Panc1 (cell line): ENCODE measurements at regions not wholly inside any gene's neighbourhood (a gene's known extent, or its start where the extent isn't known, plus 50 kb on each side); places are given as distances from the start of the nearest gene placed in this dataset.

ENCODE experiments used
- ATAC-seq: fragments of 200-7000 bp; cut with Tn5 transposase; 2 replicates; pipeline ENCODE4 v1.9.1; 2020; ENCODE audit warnings: mild to moderate bottlenecking, moderate library complexity
- BruUV-seq: library from RNA; stranded (reverse); fragments of 400-500 nt; replicated peaks from 2 replicates; lab custom pipeline; 2021; lab: Mats Ljungman, UMichigan
- CTCF ChIA-PET: fragments of 300-600 bp; sonication (Branson Sonifier 250); formaldehyde crosslinking; loops from one replicate; lab custom pipeline; 2022; ENCODE audit warnings: antibody characterized with exemption; lab: Charles Lee
- POLR2A ChIA-PET: fragments of 300-600 bp; sonication (Branson Sonifier 250); formaldehyde crosslinking; loops from one replicate; lab custom pipeline; 2022; ENCODE audit warnings: antibody characterized with exemption; lab: Charles Lee
- DNase-seq: peaks from one replicate; pipeline ENCODE4 v3.0.0-alpha.2; 2010; ENCODE audit warnings: low read depth, low spot score
- H3K27ac ChIP-seq: 2 replicates; pipeline ENCODE4 v1.5.1; 2011; ENCODE audit warnings: mild to moderate bottlenecking, low read length, inconsistent platforms
- H3K27me3 ChIP-seq: fragments of 200-500 bp; sonication (Bioruptor generic); 2 replicates; pipeline ENCODE4 v1.6.0; 2014; ENCODE audit warnings: low read length, inconsistent platforms; ENCODE audit not compliant: control insufficient read depth, insufficient read depth
- H3K36me3 ChIP-seq: fragments of 200-500 bp; sonication (Bioruptor generic); 2 replicates; pipeline ENCODE4 v1.5.1; 2014; ENCODE audit warnings: inconsistent platforms, mild to moderate bottlenecking, low read length, moderate library complexity; ENCODE audit not compliant: control insufficient read depth, insufficient read depth
- H3K4me1 ChIP-seq: 2 replicates; pipeline ENCODE4 v1.5.1; 2011; ENCODE audit warnings: inconsistent platforms, mild to moderate bottlenecking, low read length, moderate library complexity; ENCODE audit not compliant: control insufficient read depth, insufficient read depth
- H3K4me3 ChIP-seq, 2 experiments: 2 replicates each; pipeline ENCODE4 v1.5.1; 2011 to 2012; ENCODE audit warnings: low read depth in 2 of 2, low read length in 2 of 2, mild to moderate bottlenecking in 2 of 2, inconsistent platforms in 1 of 2, moderate library complexity in 1 of 2
- H3K9me3 ChIP-seq: fragments of 200-500 bp; sonication (Bioruptor generic); 2 replicates; pipeline ENCODE4 v1.5.1; 2014; ENCODE audit warnings: low read depth, mild to moderate bottlenecking, inconsistent platforms, low read length, moderate library complexity; ENCODE audit not compliant: control insufficient read depth, insufficient read depth
- POLR2AphosphoS5 ChIP-seq: IDR thresholded peaks from 2 replicates; pipeline ENCODE4 v1.6.1; 2012; ENCODE audit warnings: mild to moderate bottlenecking, low read depth, low read length, moderate library complexity
- SIN3A ChIP-seq: IDR thresholded peaks from 2 replicates; pipeline ENCODE4 v1.6.1; 2012; ENCODE audit warnings: low read depth, mild to moderate bottlenecking, low read length, moderate library complexity, borderline replicate concordance; ENCODE audit not compliant: insufficient read depth
- TCF7L2 ChIP-seq: IDR thresholded peaks from 2 replicates; pipeline ENCODE4 v1.6.1; 2011; ENCODE audit warnings: mild to moderate bottlenecking, low read depth, low read length, inconsistent platforms
- in situ Hi-C: cut with HindIII; loops from 2 replicates; pipeline ENCODE4 v1.10.0; 2016; ENCODE audit warnings: low sequenced_read_pairs, low pct_unique_long_range_greater_than_20kb
- intact Hi-C: fragments of 100-400 bp; cut with micrococcal nuclease; formaldehyde crosslinking; loops from one replicate; pipeline ENCODE4 v1.10.0; 2022; ENCODE audit not compliant: unreplicated experiment
- TF ChIP-seq, protein P1 (sequence below), 2 experiments: IDR thresholded peaks; 2 replicates each; pipeline ENCODE4 v1.6.1; 2011 to 2012; ENCODE audit warnings: low read depth in 2 of 2, control low read depth in 1 of 2, low read length in 1 of 2, mild to moderate bottlenecking in 1 of 2, moderate library complexity in 1 of 2; ENCODE audit not compliant: insufficient read depth in 1 of 2
- TF ChIP-seq, protein P2 (sequence below): fragments of 450-650 bp; IDR thresholded peaks from 2 replicates; pipeline ENCODE4 v1.5.1; 2017; ENCODE audit warnings: mild to moderate bottlenecking

DNA sequence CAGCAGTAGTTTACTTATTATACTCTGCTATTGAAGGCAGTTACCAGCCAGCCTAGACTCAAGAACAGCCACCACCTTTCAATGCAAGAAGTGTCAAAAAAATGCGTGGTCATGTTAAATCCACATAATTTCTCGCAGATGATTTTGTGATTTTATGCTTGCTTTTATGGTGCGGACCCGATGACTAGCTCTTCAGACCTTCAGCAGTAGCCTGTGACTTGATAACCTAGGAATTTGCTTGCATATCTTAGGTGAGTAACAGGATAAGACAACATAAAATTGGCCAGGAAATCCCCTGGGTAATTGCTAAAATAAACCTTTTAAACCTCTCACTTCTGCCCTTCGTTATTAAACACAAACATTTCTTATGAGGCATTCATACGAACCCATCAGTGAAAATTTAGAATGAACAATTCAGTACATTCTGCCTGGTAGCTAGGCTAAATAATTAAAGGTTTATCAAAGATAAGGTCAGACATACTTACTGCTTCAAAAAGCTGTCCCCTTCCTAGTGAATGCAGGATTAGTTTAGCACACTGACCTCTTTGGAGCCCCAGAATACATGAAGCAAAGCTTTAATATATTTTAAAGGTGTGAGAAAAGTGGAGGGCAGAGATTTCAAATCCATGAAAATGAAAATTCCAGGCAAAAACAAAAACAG, 798.8 kb downstream of the OTOL1 start:
- ChIA-PET CTCF (interaction anchor here (0.7 kb wide), 1 partner anchor 226 kb away, joined by 3 read pairs; no protein-coding TSS in a partner anchor), POLR2A (no interaction called here)
- intact Hi-C loops (no loop called here), in situ Hi-C loops (no loop called here)
- BruUV-seq, result no TSS peak
- DNase-seq (peak; percentile 86), ATAC-seq (peak; percentile 100)
- Histone ChIP-seq H3K27ac (peak overlapping the region; percentile 87), H3K36me3 (no peaks in the 10 kb centered on the region), H3K4me1 (peaks cover 14% of the 10 kb centered on the region), H3K27me3 (no peaks in the 10 kb centered on the region), H3K4me3 (0 out of 4 replicates have a peak overlapping the region, but pooled peaks of 1 of the 2 experiments have one; percentile 5), H3K9me3 (peaks cover 21% of the 10 kb centered on the region; the same call in 1 of the 2 replicates)
- TF ChIP-seq, protein P1, sequence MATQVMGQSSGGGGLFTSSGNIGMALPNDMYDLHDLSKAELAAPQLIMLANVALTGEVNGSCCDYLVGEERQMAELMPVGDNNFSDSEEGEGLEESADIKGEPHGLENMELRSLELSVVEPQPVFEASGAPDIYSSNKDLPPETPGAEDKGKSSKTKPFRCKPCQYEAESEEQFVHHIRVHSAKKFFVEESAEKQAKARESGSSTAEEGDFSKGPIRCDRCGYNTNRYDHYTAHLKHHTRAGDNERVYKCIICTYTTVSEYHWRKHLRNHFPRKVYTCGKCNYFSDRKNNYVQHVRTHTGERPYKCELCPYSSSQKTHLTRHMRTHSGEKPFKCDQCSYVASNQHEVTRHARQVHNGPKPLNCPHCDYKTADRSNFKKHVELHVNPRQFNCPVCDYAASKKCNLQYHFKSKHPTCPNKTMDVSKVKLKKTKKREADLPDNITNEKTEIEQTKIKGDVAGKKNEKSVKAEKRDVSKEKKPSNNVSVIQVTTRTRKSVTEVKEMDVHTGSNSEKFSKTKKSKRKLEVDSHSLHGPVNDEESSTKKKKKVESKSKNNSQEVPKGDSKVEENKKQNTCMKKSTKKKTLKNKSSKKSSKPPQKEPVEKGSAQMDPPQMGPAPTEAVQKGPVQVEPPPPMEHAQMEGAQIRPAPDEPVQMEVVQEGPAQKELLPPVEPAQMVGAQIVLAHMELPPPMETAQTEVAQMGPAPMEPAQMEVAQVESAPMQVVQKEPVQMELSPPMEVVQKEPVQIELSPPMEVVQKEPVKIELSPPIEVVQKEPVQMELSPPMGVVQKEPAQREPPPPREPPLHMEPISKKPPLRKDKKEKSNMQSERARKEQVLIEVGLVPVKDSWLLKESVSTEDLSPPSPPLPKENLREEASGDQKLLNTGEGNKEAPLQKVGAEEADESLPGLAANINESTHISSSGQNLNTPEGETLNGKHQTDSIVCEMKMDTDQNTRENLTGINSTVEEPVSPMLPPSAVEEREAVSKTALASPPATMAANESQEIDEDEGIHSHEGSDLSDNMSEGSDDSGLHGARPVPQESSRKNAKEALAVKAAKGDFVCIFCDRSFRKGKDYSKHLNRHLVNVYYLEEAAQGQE (IDR thresholded peaks at IDR 0.05; ENCODE audit: insufficient read depth in 1 of 2, low read depth in 2 of 2, low read length in 1 of 2), result no peak
- peak; percentile 75 for TF ChIP-seq TCF7L2

- Histone ChIP-seq H3K4me1 (no peaks in the 10 kb centered on the region), H3K27ac (no peak overlapping the region), H3K9me3 (peaks cover 13% of the 10 kb centered on the region; the same call in 1 of the 2 replicates), H3K36me3 (no peaks in the 10 kb centered on the region), H3K4me3 (no peak overlapping the region), H3K27me3 (no peaks in the 10 kb centered on the region)
- TF ChIP-seq, protein P2, sequence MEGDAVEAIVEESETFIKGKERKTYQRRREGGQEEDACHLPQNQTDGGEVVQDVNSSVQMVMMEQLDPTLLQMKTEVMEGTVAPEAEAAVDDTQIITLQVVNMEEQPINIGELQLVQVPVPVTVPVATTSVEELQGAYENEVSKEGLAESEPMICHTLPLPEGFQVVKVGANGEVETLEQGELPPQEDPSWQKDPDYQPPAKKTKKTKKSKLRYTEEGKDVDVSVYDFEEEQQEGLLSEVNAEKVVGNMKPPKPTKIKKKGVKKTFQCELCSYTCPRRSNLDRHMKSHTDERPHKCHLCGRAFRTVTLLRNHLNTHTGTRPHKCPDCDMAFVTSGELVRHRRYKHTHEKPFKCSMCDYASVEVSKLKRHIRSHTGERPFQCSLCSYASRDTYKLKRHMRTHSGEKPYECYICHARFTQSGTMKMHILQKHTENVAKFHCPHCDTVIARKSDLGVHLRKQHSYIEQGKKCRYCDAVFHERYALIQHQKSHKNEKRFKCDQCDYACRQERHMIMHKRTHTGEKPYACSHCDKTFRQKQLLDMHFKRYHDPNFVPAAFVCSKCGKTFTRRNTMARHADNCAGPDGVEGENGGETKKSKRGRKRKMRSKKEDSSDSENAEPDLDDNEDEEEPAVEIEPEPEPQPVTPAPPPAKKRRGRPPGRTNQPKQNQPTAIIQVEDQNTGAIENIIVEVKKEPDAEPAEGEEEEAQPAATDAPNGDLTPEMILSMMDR, result no peak
- no peak for TF ChIP-seq POLR2AphosphoS5
- TF ChIP-seq SIN3A, result no peak
- TF ChIP-seq, protein P1 (IDR thresholded peaks at IDR 0.05; ENCODE audit: insufficient read depth in 1 of 2, low read depth in 2 of 2, low read length in 1 of 2), result no peak
- no peak for TF ChIP-seq TCF7L2
- in situ Hi-C loops (no loop called here), intact Hi-C loops (no loop called here)
- DNase-seq, result no peak
- ATAC-seq, result no peak
- no TSS peak for BruUV-seq
- POLR2A ChIA-PET, result no interaction called here
- CTCF ChIA-PET, result no interaction called here
Observed at GRCh38 chr3:162302983-162303624, 806.5 kb downstream of the OTOL1 start.
